CD4-positive, alpha-beta T cell treated with Interleukin-1 beta for 1 hour (primary cell): ENCODE measurements at regions not wholly inside any gene's neighbourhood (a gene's known extent, or its start where the extent isn't known, plus 50 kb on each side); places are given as distances from the start of the nearest gene placed in this dataset.

Source experiments
- DNase-seq, 2 donors: peaks; one replicate each; pipeline ENCODE4 v3.0.0-alpha.2; 2020 to 2022

- no peak for DNase-seq
Measured at GRCh38 chr14:58697930-58698642, 60.3 kb downstream of the DACT1 start.

GRCh38 chr14:58699681-58700205 lies 62.0 kb downstream of the DACT1 start:
- DNase-seq, result no peak

- DNase-seq, result no peak
Measured at GRCh38 chr14:58701156-58701555, 63.4 kb downstream of the DACT1 start.

GRCh38 chr14:58701604-58702003 lies 63.8 kb downstream of the DACT1 start:
- DNase-seq, result no peak

- DNase-seq, result no peak
Measured at GRCh38 chr14:58702441-58703160, 64.8 kb downstream of the DACT1 start.

- DNase-seq, result no peak
Measured at GRCh38 chr14:58703161-58703506, 65.4 kb downstream of the DACT1 start.

- DNase-seq, result no peak
Measured at GRCh38 chr14:58705066-58705465, 67.3 kb downstream of the DACT1 start.

GRCh38 chr14:58707949-58708348 lies 70.2 kb downstream of the DACT1 start:
- no peak for DNase-seq

- DNase-seq, result no peak
Measured at GRCh38 chr14:58709949-58710348, 72.2 kb downstream of the DACT1 start.

GRCh38 chr14:58711382-58711781 lies 73.6 kb downstream of the DACT1 start:
- no peak for DNase-seq

GRCh38 chr14:58712357-58712756 lies 74.6 kb downstream of the DACT1 start:
- DNase-seq, result no peak

GRCh38 chr14:58713677-58714076 lies 75.9 kb downstream of the DACT1 start:
- no peak for DNase-seq

GRCh38 chr14:58716706-58717105 lies 78.9 kb downstream of the DACT1 start:
- DNase-seq, result no peak

- DNase-seq, result no peak
Measured at GRCh38 chr14:58717211-58717610, 79.4 kb downstream of the DACT1 start.

GRCh38 chr14:58717813-58718212 lies 80.1 kb downstream of the DACT1 start:
- DNase-seq, result no peak

GRCh38 chr14:58718226-58719205 lies 80.8 kb downstream of the DACT1 start:
- no peak for DNase-seq

GRCh38 chr14:58721723-58722122 lies 84.0 kb downstream of the DACT1 start:
- no peak for DNase-seq

GRCh38 chr14:58722441-58722840 lies 84.7 kb downstream of the DACT1 start:
- no peak for DNase-seq

- DNase-seq, result no peak
Measured at GRCh38 chr14:58724206-58724605, 86.4 kb downstream of the DACT1 start.

- no peak for DNase-seq
Measured at GRCh38 chr14:58724702-58725101, 86.9 kb downstream of the DACT1 start.

GRCh38 chr14:58725226-58725625 lies 87.5 kb downstream of the DACT1 start:
- DNase-seq, result no peak

GRCh38 chr14:58725871-58726270 lies 88.1 kb downstream of the DACT1 start:
- DNase-seq, result no peak

- DNase-seq, result no peak
Measured at GRCh38 chr14:58730792-58731464, 93.2 kb downstream of the DACT1 start.
